Muscle layer of duodenum (tissue), 2 donors: ENCODE measurements at regions not wholly inside any gene's neighbourhood (a gene's known extent, or its start where the extent isn't known, plus 50 kb on each side); places are given as distances from the start of the nearest gene placed in this dataset.

ENCODE experiments used
- H3K27ac ChIP-seq: one replicate; pipeline ENCODE4 v1.7.0; 2013; ENCODE audit warnings: mild to moderate bottlenecking, low read length
- H3K27me3 ChIP-seq: one replicate; pipeline ENCODE4 v1.7.0; 2013; ENCODE audit warnings: low read depth, mild to moderate bottlenecking, control low read depth, low read length
- H3K36me3 ChIP-seq, 2 donors: one replicate each; pipeline ENCODE4 v1.7.0; 2013; ENCODE audit warnings: low read length in 2 of 2, control low read depth in 1 of 2, mild to moderate bottlenecking in 1 of 2; ENCODE audit not compliant: insufficient read depth in 2 of 2, control insufficient read depth in 1 of 2
- H3K4me1 ChIP-seq, 2 donors: one replicate each; pipeline ENCODE4 v1.7.0; 2013; ENCODE audit warnings: low read length in 2 of 2, mild to moderate bottlenecking in 2 of 2, control low read depth in 1 of 2, moderate library complexity in 1 of 2; ENCODE audit not compliant: insufficient read depth in 2 of 2, control insufficient read depth in 1 of 2
- H3K4me3 ChIP-seq, 2 donors: one replicate each; pipeline ENCODE4 v1.7.0; 2013; ENCODE audit warnings: low read length in 2 of 2, low read depth in 1 of 2, mild to moderate bottlenecking in 1 of 2
- H3K9me3 ChIP-seq, 2 donors: one replicate each; pipeline ENCODE4 v1.7.0; 2013; ENCODE audit warnings: low read length in 2 of 2, control low read depth in 1 of 2, mild to moderate bottlenecking in 1 of 2; ENCODE audit not compliant: control insufficient read depth in 1 of 2
- donor health status: healthy.

- Histone ChIP-seq H3K4me1 (no peaks in the 10 kb centered on the region), H3K9me3 (no peaks in the 10 kb centered on the region), H3K36me3 (no peaks in the 10 kb centered on the region), H3K4me3 (no peak overlapping the region), H3K27ac (no peak overlapping the region), H3K27me3 (no peaks in the 10 kb centered on the region)
Measured at GRCh38 chr18:47425365-47425764, 173.9 kb upstream of the SKOR2 start.

- no peaks in the 10 kb centered on the region for H3K36me3 ChIP-seq
- no peak overlapping the region for H3K27ac ChIP-seq
- H3K9me3 ChIP-seq: no peaks in the 10 kb centered on the region
- no peaks in the 10 kb centered on the region for H3K4me1 ChIP-seq
- H3K4me3 ChIP-seq: no peak overlapping the region
- H3K27me3 ChIP-seq: no peaks in the 10 kb centered on the region
Measured at GRCh38 chr18:47422524-47422923, 171.1 kb upstream of the SKOR2 start.

GRCh38 chr18:47420130-47420529, 168.7 kb upstream of the SKOR2 start:
- H3K4me1 ChIP-seq: no peaks in the 10 kb centered on the region
- H3K4me3 ChIP-seq: no peak overlapping the region
- H3K27ac ChIP-seq: no peak overlapping the region
- H3K27me3 ChIP-seq: no peaks in the 10 kb centered on the region
- H3K9me3 ChIP-seq: no peaks in the 10 kb centered on the region
- no peaks in the 10 kb centered on the region for H3K36me3 ChIP-seq

GRCh38 chr18:47418746-47419145, 167.3 kb upstream of the SKOR2 start:
- H3K36me3 ChIP-seq: no peaks in the 10 kb centered on the region
- no peaks in the 10 kb centered on the region for H3K27me3 ChIP-seq
- H3K9me3 ChIP-seq: no peaks in the 10 kb centered on the region
- no peak overlapping the region for H3K4me3 ChIP-seq
- no peaks in the 10 kb centered on the region for H3K4me1 ChIP-seq
- H3K27ac ChIP-seq: no peak overlapping the region

- H3K9me3 ChIP-seq: no peaks in the 10 kb centered on the region
Measured at GRCh38 chr18:47417807-47418206, 166.3 kb upstream of the SKOR2 start.

GRCh38 chr18:47415881-47416280, 164.4 kb upstream of the SKOR2 start:
- no peaks in the 10 kb centered on the region for H3K4me1 ChIP-seq
- H3K4me3 ChIP-seq: no peak overlapping the region
- H3K27me3 ChIP-seq: no peaks in the 10 kb centered on the region
- H3K27ac ChIP-seq: no peak overlapping the region
- no peaks in the 10 kb centered on the region for H3K36me3 ChIP-seq
- H3K9me3 ChIP-seq: no peaks in the 10 kb centered on the region

More at GRCh38 chr18:47417807-47418206, 166.3 kb upstream of the SKOR2 start:
- no peak overlapping the region for H3K27ac ChIP-seq
- H3K4me1 ChIP-seq: no peaks in the 10 kb centered on the region
- no peaks in the 10 kb centered on the region for H3K36me3 ChIP-seq
- H3K27me3 ChIP-seq: no peaks in the 10 kb centered on the region
- H3K4me3 ChIP-seq: no peak overlapping the region

- Histone ChIP-seq H3K4me1 (no peaks in the 10 kb centered on the region), H3K27me3 (no peaks in the 10 kb centered on the region), H3K4me3 (no peak overlapping the region), H3K36me3 (no peaks in the 10 kb centered on the region), H3K27ac (no peak overlapping the region), H3K9me3 (no peaks in the 10 kb centered on the region)
Measured at GRCh38 chr18:47413327-47413726, 161.9 kb upstream of the SKOR2 start.

GRCh38 chr18:47412924-47413323, 161.5 kb upstream of the SKOR2 start:
- Histone ChIP-seq H3K36me3 (no peaks in the 10 kb centered on the region), H3K27ac (no peak overlapping the region), H3K4me1 (no peaks in the 10 kb centered on the region), H3K4me3 (no peak overlapping the region), H3K27me3 (no peaks in the 10 kb centered on the region), H3K9me3 (no peaks in the 10 kb centered on the region)

- H3K4me1 ChIP-seq: no peaks in the 10 kb centered on the region
- no peak overlapping the region for H3K27ac ChIP-seq
- no peaks in the 10 kb centered on the region for H3K36me3 ChIP-seq
- no peaks in the 10 kb centered on the region for H3K9me3 ChIP-seq
- no peaks in the 10 kb centered on the region for H3K27me3 ChIP-seq
- H3K4me3 ChIP-seq: no peak overlapping the region
Measured at GRCh38 chr18:47411159-47411558, 159.7 kb upstream of the SKOR2 start.

- H3K4me3 ChIP-seq: no peak overlapping the region
- H3K36me3 ChIP-seq: no peaks in the 10 kb centered on the region
- H3K27ac ChIP-seq: no peak overlapping the region
- H3K27me3 ChIP-seq: no peaks in the 10 kb centered on the region
- H3K9me3 ChIP-seq: no peaks in the 10 kb centered on the region
- no peaks in the 10 kb centered on the region for H3K4me1 ChIP-seq
Measured at GRCh38 chr18:47410139-47410538, 158.7 kb upstream of the SKOR2 start.

GRCh38 chr18:47409519-47409918, 158.1 kb upstream of the SKOR2 start:
- no peak overlapping the region for H3K4me3 ChIP-seq
- no peaks in the 10 kb centered on the region for H3K4me1 ChIP-seq
- no peaks in the 10 kb centered on the region for H3K27me3 ChIP-seq
- H3K27ac ChIP-seq: no peak overlapping the region
- no peaks in the 10 kb centered on the region for H3K36me3 ChIP-seq
- H3K9me3 ChIP-seq: no peaks in the 10 kb centered on the region

GRCh38 chr18:47407736-47408135, 156.3 kb upstream of the SKOR2 start:
- Histone ChIP-seq H3K9me3 (no peaks in the 10 kb centered on the region), H3K27ac (no peak overlapping the region), H3K4me1 (no peaks in the 10 kb centered on the region), H3K4me3 (no peak overlapping the region), H3K36me3 (no peaks in the 10 kb centered on the region), H3K27me3 (no peaks in the 10 kb centered on the region)
